OCI-LY7 (cell line): ENCODE measurements at regions not wholly inside any gene's neighbourhood (a gene's known extent, or its start where the extent isn't known, plus 50 kb on each side); places are given as distances from the start of the nearest gene placed in this dataset.

ENCODE experiments used
- CTCF ChIP-seq: fragments of 200-600 bp; sonication (generic); conservative IDR thresholded peaks from 2 replicates; pipeline ENCODE4 v1.5.1; 2014; ENCODE audit warnings: mild to moderate bottlenecking, antibody characterized with exemption, low read length, moderate library complexity, mixed read lengths
- EZH2phosphoT487 ChIP-seq: fragments of 200-600 bp; sonication (generic); IDR thresholded peaks from 2 replicates; pipeline ENCODE4 v1.6.1; 2018; ENCODE audit warnings: low read depth, borderline replicate concordance, mild to moderate bottlenecking, mixed run types, antibody characterized with exemption, low read length, moderate library complexity, mixed read lengths

GRCh38 chr14:100463937-100464336 lies 123.3 kb downstream of the BEGAIN start:
- TF ChIP-seq CTCF (no peak), EZH2phosphoT487 (no peak)
